Loucy (cell line): ENCODE measurements at regions not wholly inside any gene's neighbourhood (a gene's known extent, or its start where the extent isn't known, plus 50 kb on each side); places are given as distances from the start of the nearest gene placed in this dataset.

Experiments used
- EZH2phosphoT487 ChIP-seq: fragments of 200-600 bp; IDR thresholded peaks from 2 replicates; pipeline ENCODE4 v1.6.1; 2018; ENCODE audit warnings: antibody characterized with exemption, mild to moderate bottlenecking, moderate library complexity, borderline replicate concordance
- TF ChIP-seq, protein P1 (sequence below): fragments of 200-600 bp; sonication (generic); conservative IDR thresholded peaks from 2 replicates; pipeline ENCODE4 v1.5.1; 2014; ENCODE audit warnings: mild to moderate bottlenecking, antibody characterized with exemption, low read length

DNA sequence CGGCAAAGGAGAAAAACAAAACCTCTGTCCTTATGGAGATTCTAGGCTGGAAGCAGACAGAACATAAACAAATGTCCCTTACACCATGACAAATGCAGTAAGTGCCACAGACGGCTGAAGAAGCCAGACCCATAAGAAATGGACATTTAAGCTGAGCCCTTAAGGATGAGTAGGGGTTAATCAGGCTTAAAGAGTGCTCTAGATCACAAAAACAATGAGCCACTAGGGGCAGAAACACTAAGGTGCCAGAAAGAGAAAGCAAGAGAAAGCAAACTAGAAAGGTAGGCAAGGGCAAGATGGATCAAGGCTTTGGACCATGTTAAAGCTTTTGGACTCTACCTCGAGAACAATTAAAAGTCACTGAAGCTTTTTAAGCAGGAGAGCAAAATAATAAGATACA, 326.9 kb upstream of the WWC1 start:
- TF ChIP-seq, protein P1, sequence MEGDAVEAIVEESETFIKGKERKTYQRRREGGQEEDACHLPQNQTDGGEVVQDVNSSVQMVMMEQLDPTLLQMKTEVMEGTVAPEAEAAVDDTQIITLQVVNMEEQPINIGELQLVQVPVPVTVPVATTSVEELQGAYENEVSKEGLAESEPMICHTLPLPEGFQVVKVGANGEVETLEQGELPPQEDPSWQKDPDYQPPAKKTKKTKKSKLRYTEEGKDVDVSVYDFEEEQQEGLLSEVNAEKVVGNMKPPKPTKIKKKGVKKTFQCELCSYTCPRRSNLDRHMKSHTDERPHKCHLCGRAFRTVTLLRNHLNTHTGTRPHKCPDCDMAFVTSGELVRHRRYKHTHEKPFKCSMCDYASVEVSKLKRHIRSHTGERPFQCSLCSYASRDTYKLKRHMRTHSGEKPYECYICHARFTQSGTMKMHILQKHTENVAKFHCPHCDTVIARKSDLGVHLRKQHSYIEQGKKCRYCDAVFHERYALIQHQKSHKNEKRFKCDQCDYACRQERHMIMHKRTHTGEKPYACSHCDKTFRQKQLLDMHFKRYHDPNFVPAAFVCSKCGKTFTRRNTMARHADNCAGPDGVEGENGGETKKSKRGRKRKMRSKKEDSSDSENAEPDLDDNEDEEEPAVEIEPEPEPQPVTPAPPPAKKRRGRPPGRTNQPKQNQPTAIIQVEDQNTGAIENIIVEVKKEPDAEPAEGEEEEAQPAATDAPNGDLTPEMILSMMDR: peak; percentile 31
- no peak for TF ChIP-seq EZH2phosphoT487
